GM23338 (cell line): ENCODE measurements at regions not wholly inside any gene's neighbourhood (a gene's known extent, or its start where the extent isn't known, plus 50 kb on each side); places are given as distances from the start of the nearest gene placed in this dataset.

Experiments used
- ATAC-seq: fragments of 200-7000 bp; cut with Tn5 transposase; 3 replicates; pipeline ENCODE4 v1.9.1; 2020
- DNase-seq: peaks from one replicate; pipeline ENCODE4 v3.0.0-alpha.2; 2015; ENCODE audit warnings: low spot score
- H2AFZ ChIP-seq: fragments of 200-600 bp; sonication (generic); 2 replicates; pipeline ENCODE4 v1.8.0; 2016; ENCODE audit warnings: antibody characterized with exemption, mild to moderate bottlenecking, moderate library complexity
- H3F3A ChIP-seq: fragments of 200-600 bp; sonication (generic); replicated peaks from 2 replicates; pipeline ENCODE4 v1.8.0; 2017; ENCODE audit warnings: antibody characterized with exemption, mixed run types, low read depth
- H3K27ac ChIP-seq: fragments of 200-600 bp; sonication (generic); 2 replicates; pipeline ENCODE4 v1.6.1; 2016; ENCODE audit warnings: low read depth
- H3K27me3 ChIP-seq: fragments of 200-600 bp; sonication (generic); 2 replicates; pipeline ENCODE4 v1.8.0; 2016; ENCODE audit warnings: mild to moderate bottlenecking, mixed run types, moderate library complexity; ENCODE audit not compliant: insufficient read depth
- H3K36me3 ChIP-seq: fragments of 200-600 bp; sonication (generic); 2 replicates; pipeline ENCODE4 v1.8.0; 2016; ENCODE audit warnings: mild to moderate bottlenecking; ENCODE audit not compliant: insufficient read depth
- H3K4me1 ChIP-seq: fragments of 200-600 bp; sonication (generic); 2 replicates; pipeline ENCODE4 v1.8.0; 2016; ENCODE audit warnings: mild to moderate bottlenecking, moderate library complexity; ENCODE audit not compliant: insufficient read depth
- H3K4me2 ChIP-seq: fragments of 200-600 bp; sonication (generic); 2 replicates; pipeline ENCODE4 v1.7.1; 2017; ENCODE audit warnings: mixed run types
- H3K4me3 ChIP-seq: fragments of 200-600 bp; sonication (generic); 2 replicates; pipeline ENCODE4 v1.6.1; 2016; ENCODE audit warnings: mixed run types
- H3K79me2 ChIP-seq: fragments of 200-600 bp; sonication (generic); replicated peaks from 2 replicates; pipeline ENCODE4 v1.8.0; 2017; ENCODE audit warnings: mild to moderate bottlenecking; ENCODE audit not compliant: insufficient read depth
- H3K9me2 ChIP-seq: fragments of 200-600 bp; sonication (generic); 2 replicates; pipeline ENCODE4 v1.8.0; 2017; ENCODE audit not compliant: insufficient read depth
- H4K20me1 ChIP-seq: fragments of 200-600 bp; sonication (generic); replicated peaks from 2 replicates; pipeline ENCODE4 v1.8.0; 2017; ENCODE audit warnings: mild to moderate bottlenecking; ENCODE audit not compliant: insufficient read depth
- H3K27ac Mint-ChIP-seq: 2 replicates; pipeline ENCODE4 v1.8.0; 2020; ENCODE audit warnings: inconsistent platforms, mild to moderate bottlenecking, moderate library complexity, mixed read lengths
- H3K27me3 Mint-ChIP-seq: 3 replicates; pipeline ENCODE4 v1.8.0; 2022; ENCODE audit warnings: low read depth, mild to moderate bottlenecking, moderate library complexity, mixed read lengths, inconsistent platforms; ENCODE audit not compliant: insufficient read depth, poor library complexity
- H3K36me3 Mint-ChIP-seq: 3 replicates; pipeline ENCODE4 v1.8.0; 2021; ENCODE audit warnings: low read depth, mild to moderate bottlenecking, inconsistent platforms, moderate library complexity, mixed read lengths
- H3K4me1 Mint-ChIP-seq: 3 replicates; pipeline ENCODE4 v1.8.0; 2020; ENCODE audit warnings: mild to moderate bottlenecking, inconsistent platforms, mixed read lengths
- H3K4me3 Mint-ChIP-seq: 3 replicates; pipeline ENCODE4 v1.8.0; 2021; ENCODE audit warnings: moderate library complexity, mild to moderate bottlenecking, inconsistent platforms, mixed read lengths
- H3K9me3 Mint-ChIP-seq: 3 replicates; pipeline ENCODE4 v1.8.0; 2020; ENCODE audit warnings: moderate library complexity, mild to moderate bottlenecking, inconsistent platforms, mixed read lengths
- EZH2 ChIP-seq: fragments of 200-600 bp; sonication (generic); IDR thresholded peaks from one replicate; pipeline ENCODE4 v1.8.0; 2017; ENCODE audit warnings: antibody characterized with exemption, mild to moderate bottlenecking, low read depth; ENCODE audit not compliant: unreplicated experiment
- EZH2phosphoT487 ChIP-seq: fragments of 200-600 bp; sonication (generic); IDR thresholded peaks from one replicate; pipeline ENCODE4 v1.8.1; 2018; ENCODE audit warnings: antibody characterized with exemption; ENCODE audit not compliant: unreplicated experiment
- NANOG ChIP-seq: IDR thresholded peaks from 2 replicates; pipeline ENCODE4 v1.6.1; 2016; ENCODE audit warnings: antibody characterized with exemption, borderline replicate concordance
- REST ChIP-seq: IDR thresholded peaks from one replicate; pipeline ENCODE4 v1.6.1; 2018; ENCODE audit warnings: antibody characterized with exemption; ENCODE audit not compliant: unreplicated experiment
- STAT1 ChIP-seq: IDR thresholded peaks from one replicate; pipeline ENCODE4 v1.6.1; 2016; ENCODE audit warnings: antibody characterized with exemption; ENCODE audit not compliant: unreplicated experiment
- ZNF114 ChIP-seq: fragments of 250-450 bp; sonication (Bioruptor Pico); IDR thresholded peaks from 2 replicates; pipeline ENCODE4 v1.5.0; 2020; ENCODE audit warnings: mild to moderate bottlenecking, moderate library complexity
- ZNF462 ChIP-seq: fragments of 250-450 bp; sonication (Bioruptor Pico); IDR thresholded peaks from 2 replicates; pipeline ENCODE4 v1.5.0; 2020; ENCODE audit warnings: mild to moderate bottlenecking, moderate library complexity
- TF ChIP-seq, protein P1 (sequence below), 2 experiments: fragments of 200-600 bp in 1 of 2; sonication (generic) in 1 of 2; conservative IDR thresholded peaks; 2 replicates each; pipeline versions ENCODE4 v1.5.1 to v1.6.1; 2016 to 2017; ENCODE audit warnings: antibody characterized with exemption in 2 of 2, low read depth in 2 of 2, mild to moderate bottlenecking in 2 of 2, moderate library complexity in 1 of 2

DNA sequence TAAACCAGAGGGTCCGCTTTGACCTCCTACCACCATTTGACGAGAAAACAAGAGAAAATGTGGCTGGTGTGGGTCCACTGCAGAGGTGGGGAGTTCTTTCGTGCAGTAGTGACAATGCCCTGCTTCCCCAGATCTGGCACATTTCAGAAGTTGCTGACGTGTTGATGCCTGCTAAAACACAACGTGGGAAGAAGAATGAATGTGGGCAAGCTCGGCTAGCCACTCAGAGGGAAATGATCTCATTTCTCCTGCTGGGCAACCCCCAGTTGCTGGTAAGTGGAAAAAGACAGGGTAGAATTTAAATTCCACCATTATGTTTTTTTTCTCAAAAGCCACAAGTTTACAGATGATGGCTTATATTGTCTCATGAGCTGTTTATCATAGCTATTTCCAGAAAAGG lies 77.9 kb downstream of the LUZP4 start (continued):
- TF ChIP-seq REST (no peak), STAT1 (no peak), ZNF114 (CRISPR knock-in tag) (no peak), EZH2 (no peak)

GRCh38 chrX:115367951-115368350 lies 78.4 kb downstream of the LUZP4 start:
- no peaks in the 10 kb centered on the region for H3K27me3 ChIP-seq
- H3K4me2 ChIP-seq = no peak overlapping the region
- no peak overlapping the region for H2AFZ ChIP-seq
- H3K9me2 ChIP-seq = no peaks in the 10 kb centered on the region
- H3K36me3 ChIP-seq = no peaks in the 10 kb centered on the region
- peaks cover 13% of the 10 kb centered on the region; the same call in 1 of the 2 replicates for H3K4me1 ChIP-seq
- Mint-ChIP-seq H3K27me3 (no peaks in the 10 kb centered on the region), H3K27ac (no peak overlapping the region), H3K4me1 (peaks cover 15% of the 10 kb centered on the region), H3K36me3 (no peaks in the 10 kb centered on the region), H3K4me3 (no peak overlapping the region), H3K9me3 (no peaks in the 10 kb centered on the region)
- no peaks in the 10 kb centered on the region for H4K20me1 ChIP-seq
- no peak for DNase-seq
- H3K4me3 ChIP-seq = no peak overlapping the region
- no peaks in the 10 kb centered on the region for H3K79me2 ChIP-seq
- H3K27ac ChIP-seq = no peak overlapping the region
- TF ChIP-seq EZH2 = no peak
- TF ChIP-seq NANOG = no peak
- no peak for TF ChIP-seq ZNF462 (CRISPR knock-in tag)
- TF ChIP-seq EZH2phosphoT487 = no peak
- TF ChIP-seq REST = no peak
- TF ChIP-seq, protein P1, sequence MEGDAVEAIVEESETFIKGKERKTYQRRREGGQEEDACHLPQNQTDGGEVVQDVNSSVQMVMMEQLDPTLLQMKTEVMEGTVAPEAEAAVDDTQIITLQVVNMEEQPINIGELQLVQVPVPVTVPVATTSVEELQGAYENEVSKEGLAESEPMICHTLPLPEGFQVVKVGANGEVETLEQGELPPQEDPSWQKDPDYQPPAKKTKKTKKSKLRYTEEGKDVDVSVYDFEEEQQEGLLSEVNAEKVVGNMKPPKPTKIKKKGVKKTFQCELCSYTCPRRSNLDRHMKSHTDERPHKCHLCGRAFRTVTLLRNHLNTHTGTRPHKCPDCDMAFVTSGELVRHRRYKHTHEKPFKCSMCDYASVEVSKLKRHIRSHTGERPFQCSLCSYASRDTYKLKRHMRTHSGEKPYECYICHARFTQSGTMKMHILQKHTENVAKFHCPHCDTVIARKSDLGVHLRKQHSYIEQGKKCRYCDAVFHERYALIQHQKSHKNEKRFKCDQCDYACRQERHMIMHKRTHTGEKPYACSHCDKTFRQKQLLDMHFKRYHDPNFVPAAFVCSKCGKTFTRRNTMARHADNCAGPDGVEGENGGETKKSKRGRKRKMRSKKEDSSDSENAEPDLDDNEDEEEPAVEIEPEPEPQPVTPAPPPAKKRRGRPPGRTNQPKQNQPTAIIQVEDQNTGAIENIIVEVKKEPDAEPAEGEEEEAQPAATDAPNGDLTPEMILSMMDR (conservative IDR thresholded peaks at IDR 0.05; ENCODE audit: low read depth in 2 of 2) = no peak
- no peak for ATAC-seq
- H3F3A ChIP-seq = no peaks in the 10 kb centered on the region
